Stimulated activated CD8-positive, alpha-beta memory T cell treated with anti-CD3 and anti-CD28 coated beads, Interleukin-15, amount 100 ng/mL, for 48 hours (primary cell): ENCODE measurements at regions not wholly inside any gene's neighbourhood (a gene's known extent, or its start where the extent isn't known, plus 50 kb on each side); places are given as distances from the start of the nearest gene placed in this dataset.
"Not testable (repeated sequence)": the region's sequence is repeated elsewhere in the genome, so short reads cannot be mapped to it uniquely, and the experiment has no call there.

Experiments used
- DNase-seq, 2 donors: peaks; one replicate each; pipeline ENCODE4 v3.0.0-alpha.2; 2020; ENCODE audit warnings: low read depth in 2 of 2

DNA sequence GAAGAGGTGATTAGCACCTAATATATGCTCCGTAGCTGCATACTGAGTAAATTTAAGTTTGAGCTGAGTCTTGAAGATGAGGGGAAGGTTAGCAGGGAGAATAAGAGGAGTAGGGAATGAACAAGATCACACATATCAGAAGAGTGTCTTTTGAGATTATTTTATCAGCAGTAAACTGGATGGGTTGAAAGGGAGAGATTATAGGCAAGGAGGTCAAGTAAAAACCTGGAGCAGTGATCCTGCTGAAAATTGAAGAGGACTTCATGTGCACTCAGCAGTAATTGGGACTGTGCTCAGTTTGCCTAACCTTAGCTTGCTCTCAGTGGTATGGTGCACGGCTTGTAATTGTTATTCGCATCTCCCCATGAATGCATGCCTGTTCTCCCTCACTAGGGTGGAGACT is 79.5 kb upstream of the PICALM start:
- no peak for DNase-seq

DNA sequence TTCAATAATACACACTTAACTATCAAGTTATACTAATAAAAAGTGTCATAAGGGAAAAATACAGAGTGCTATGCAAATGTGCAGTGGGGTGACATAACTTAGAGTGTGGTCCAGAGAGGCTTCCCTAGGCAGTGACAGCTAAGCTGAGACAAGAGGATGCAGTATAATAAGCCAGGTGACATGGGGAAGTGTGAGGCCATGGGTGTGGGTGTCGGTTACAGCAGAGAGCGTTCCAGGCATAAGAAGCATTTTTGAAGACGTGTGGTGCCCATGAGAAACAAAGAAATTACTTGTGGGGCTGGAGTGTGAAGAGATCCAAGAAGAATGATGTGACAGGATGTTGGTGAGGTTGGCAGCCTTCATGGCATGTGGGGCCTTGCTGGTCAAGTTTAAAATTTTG is 78.1 kb upstream of the PICALM start:
- DNase-seq, result no peak

DNA sequence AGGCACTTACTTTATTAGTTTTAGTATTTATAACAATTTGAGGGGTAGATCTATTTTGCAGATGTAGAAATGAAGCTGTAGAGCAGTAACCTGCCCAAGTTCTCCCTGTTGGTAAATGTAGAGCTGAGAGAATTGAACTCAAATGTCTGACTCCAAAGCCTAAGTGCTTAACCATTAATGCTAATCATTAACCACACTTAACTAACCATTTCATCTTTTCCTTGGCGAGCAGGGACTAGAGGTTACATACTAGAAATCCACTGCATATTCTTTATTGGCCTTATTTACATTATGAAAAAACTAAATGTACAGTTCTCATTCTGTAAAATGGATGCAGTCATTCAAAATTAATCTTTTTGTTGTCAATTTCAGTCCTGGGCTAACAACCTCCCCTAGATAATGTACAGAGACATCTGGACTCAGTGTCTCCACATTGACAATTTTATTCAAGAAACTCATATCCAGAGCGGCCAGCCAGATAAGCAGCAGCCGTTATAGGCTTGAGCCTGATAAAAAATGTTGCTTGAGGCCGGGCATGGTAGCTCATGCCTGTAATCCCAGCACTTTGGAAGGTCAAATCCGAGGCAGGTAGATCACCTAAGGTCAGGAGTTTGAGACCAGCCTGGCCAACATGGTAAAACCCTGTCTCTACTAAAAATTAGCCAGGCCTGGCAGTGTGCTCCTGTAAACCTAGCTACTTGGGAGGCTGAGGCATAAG is 76.7 kb upstream of the PICALM start:
- no peak for DNase-seq

DNA sequence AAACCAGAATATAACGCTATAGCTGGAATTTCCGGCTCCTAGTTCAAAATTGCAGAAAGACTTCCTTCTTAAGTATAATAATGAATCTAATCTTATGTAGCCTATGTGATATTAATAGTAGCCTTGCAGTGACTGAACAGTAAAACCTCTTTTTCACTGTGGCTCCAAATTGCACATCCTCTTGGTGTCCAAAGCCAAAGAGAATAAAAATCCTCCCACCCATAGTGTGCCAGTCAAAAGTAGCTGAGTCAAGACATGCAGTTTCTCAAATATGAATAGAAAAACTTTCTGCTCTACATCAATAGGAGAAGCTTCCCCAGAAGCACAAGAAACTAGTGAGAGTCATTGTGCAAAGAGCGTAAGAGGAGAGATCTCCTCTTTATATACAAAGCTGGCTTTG is 76.0 kb upstream of the PICALM start:
- no peak for DNase-seq

DNA sequence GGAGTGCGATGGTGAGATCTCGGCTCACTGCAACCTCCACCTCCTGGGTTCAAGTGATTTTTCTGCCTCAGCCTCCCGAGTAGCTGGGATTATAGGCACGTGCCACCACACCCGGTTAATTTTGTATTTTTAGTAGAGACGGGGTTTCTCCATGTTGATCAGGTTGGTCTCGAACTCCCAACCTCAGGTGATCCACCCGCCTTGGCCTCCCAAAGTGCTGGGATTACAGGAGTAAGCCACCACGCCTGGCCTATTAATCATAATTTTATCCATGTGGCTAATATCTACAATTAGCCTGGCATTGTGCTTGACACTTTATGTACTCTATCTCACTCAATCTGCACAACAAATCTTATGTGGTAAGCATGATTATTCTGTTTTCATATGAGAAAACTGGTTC is 75.2 kb upstream of the PICALM start:
- not testable (repeated sequence) for DNase-seq

DNA sequence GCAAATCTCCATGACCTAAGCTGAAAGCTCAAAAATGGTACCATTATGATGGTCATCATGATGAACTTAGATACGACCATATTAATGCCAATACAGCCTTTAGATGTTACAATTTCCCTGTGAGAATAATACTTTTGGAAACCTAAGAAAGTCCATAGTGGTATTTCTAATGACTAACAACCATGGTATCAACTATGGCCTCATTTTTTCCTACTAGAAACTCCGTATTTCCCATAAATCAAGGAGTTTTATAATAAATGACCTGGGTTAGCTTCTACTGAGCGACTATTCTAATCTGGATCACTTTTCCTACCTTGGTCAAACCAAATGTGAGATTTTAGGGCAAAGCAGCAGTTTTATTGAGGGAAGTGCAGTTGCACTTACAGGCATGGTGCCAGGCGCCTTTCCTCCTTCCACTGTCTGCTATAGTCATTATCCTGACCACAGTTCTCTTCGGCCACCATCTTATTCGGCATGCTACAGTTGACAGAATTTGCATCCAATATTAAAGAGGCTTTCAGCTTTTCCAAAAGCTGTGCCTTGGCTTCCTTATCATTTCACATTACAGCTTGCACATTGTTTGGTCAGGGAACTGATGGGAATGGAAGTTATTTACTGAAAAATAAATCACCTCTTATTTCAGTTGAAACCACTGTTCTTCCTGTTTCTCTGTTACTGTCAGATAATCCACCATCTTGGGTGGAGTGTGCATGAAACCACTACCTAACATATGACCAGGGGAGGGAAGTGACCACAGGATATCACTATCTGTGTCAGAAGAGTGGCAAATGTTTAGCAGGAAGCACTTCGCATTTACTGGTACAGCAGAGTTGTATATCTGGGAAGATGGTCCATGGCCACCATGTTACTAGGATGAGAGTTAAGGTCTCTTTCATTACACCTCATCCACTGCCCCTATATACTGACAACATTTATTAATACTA is 74.5 kb upstream of the PICALM start:
- no peak for DNase-seq

DNA sequence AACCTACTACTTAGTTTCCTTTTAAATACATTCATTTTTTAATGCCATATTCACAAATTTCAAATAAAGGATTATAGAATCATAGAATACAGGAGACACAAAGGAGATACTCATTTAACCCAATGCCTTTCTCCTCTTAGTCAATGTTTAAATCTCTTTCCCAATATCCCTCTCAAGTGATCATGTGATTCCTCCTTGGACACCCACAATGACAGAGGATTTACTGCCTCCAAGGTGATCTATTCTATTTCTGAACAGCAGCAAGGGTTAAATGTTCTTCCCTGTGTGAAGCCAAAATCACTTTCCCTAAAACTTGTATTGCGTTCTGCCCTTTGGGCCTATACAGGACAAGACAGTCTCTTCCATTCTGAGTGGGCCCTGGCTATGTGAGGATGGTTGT is 73.3 kb upstream of the PICALM start:
- DNase-seq, result no peak

DNA sequence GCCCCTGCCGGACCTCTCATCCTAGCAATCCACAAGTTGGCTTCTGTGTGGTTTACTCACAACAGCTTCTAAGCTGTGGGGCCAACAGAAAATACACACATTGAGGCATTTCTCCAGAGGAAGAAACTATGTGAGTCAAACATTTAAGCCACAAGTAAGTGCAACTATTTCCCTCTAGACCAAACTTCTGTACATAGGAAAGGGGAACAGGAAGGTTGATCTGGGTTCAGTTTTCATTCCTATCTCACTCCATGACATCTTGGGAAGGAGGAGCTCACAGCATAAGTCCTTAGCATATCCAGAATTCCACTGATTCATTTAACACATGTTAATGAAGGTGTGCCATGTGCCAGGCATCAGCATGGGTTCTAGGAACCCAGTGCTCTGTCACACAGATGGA is 72.8 kb upstream of the PICALM start:
- no peak for DNase-seq

DNA sequence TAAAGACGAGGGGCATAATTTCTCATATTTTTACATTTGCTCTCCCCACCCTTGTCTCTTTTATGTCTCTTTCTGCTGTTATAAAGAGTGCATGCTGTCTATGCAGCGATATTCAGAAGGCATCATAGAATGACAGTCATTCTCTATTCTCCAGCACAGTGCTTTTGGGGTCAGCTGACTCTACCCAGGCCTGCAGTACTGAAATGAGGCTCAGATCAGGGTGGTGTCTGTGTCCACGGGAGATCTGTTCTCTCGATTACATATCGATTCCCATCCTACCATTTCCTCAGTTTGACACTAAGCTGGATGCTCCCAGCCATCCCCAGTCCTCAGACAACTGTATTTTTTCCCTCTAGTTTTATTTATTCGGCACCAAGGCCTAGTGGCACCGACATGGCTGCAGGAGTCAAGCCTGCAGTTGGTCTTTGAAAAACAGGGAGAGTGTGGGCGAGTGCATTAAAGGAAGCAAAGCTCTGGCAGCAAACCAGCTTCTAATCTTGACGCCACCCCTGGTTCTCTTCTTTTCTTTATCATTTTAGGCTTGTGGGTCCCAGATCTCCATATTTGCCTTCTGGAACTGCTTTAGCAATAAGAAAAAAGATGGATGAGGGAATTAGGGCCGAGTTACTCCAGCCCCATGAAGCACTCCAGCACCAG is 71.6 kb upstream of the PICALM start:
- DNase-seq, result no peak

DNA sequence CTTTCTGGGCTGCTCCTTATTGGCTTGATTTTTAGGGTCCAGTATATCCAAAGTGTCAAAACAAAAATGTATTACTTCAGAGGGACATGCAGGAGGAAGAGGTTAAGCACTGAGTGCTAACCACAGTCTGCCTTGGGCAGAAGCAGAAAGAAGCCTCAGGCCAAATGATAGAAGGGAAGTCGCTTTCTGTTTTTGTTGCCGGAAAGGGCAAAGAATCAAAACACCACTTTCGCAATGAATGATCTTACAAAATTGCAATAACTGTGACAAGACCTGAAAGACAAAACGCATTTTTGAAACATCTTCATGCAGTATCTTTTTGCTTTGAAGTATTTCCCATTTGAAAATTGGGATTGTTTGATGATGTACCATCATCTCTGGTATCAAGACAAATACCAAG is 70.1 kb upstream of the PICALM start:
- DNase-seq, result no peak

DNA sequence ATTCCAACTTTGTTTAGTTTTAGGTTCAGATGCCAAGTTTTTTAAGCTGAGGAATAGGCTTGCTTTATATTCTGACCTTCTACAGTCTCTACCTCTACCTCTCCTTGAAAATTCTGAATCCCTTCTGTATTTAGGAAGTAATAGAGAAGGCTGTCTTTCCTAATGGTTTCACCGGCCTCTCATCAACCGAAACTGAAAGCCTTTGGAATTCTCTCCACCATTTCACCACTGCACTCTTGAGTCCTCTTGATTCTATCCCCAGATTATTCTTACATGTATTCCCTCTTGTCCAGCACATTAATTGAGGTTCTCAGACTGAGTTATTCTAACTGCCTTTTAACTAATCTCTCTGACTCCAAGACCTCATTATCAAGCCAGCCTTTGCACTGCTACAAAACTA is 67.7 kb upstream of the PICALM start:
- no peak for DNase-seq

DNA sequence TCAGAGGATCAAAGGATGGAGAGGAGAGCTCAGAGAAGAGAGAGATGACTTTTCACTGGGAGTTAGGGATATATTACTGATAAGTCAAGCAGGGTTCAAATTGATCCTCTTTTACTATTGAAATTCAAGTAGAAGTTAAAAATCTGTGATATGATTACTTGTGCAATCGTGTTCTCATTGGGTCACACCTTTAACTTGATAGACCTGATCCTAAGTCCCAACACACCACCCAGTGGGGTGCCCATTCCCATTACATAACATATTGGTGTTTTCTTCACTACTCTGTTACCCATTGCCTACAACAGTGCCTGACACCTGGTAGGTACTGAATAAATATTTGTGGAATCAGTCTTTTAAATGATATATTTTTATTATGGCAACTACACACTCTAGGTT is 66.4 kb upstream of the PICALM start:
- DNase-seq, result no peak

DNA sequence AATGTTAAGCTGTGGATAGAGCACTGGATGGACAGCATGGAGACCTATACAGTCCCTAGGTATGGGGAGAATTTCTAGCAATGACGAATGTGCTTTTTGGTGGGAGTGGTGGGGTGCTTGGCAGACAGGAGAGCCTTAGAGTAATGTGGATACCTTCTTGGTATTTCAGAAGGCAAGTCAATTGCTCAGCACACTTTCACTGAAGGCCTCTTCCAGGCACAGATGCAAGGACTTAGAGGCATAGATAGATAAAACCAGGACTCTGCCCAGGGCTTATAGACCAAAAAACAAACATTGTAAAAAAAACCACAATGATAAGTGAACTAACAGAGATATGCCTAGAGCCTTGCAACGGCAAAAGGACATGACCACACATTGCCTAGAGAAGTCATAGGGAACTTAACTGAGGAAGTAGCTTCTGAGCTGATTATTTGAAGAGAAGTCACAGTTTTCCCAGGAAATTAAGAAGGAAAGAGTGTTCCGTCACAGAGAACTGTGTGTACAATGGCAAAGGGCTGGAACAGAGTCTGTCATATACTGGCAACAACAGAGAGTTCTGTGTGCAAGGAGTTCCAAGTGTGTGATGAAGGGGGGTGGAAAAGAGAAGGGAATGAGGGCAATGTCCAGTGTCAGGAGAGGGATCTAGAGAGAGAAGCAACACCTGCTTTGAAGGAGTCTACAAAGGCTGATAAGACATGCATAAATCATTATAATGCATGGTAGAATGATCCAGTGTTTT is 65.9 kb upstream of the PICALM start:
- DNase-seq, result no peak

DNA sequence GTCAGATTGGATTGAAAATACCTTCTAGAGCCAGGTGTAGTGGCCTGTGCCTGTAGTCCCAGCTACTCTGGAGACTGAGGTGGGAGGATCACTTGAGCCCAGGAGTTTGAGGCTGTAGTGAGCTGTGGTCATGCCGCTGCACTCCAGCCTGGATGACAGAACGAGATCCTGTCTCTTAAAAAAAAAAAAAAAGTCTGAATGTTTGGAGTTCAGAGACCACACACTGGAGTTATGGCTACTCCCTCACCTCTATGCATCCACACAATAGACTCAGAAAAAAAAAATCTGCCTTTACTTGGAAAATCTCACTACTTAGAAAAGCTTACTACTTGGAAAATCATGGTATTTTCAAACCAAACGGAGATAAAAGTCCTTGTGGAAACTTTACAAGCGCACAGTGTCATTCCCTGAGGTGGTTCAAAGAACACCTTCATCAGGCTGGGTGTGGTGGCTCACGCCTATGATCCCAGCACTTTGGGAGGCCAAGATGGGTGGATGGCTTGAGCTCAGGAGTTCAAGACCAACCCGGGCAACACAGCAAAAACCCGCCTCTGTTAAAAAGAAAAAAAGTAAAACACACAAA is 63.9 kb upstream of the PICALM start:
- DNase-seq, result no peak

DNA sequence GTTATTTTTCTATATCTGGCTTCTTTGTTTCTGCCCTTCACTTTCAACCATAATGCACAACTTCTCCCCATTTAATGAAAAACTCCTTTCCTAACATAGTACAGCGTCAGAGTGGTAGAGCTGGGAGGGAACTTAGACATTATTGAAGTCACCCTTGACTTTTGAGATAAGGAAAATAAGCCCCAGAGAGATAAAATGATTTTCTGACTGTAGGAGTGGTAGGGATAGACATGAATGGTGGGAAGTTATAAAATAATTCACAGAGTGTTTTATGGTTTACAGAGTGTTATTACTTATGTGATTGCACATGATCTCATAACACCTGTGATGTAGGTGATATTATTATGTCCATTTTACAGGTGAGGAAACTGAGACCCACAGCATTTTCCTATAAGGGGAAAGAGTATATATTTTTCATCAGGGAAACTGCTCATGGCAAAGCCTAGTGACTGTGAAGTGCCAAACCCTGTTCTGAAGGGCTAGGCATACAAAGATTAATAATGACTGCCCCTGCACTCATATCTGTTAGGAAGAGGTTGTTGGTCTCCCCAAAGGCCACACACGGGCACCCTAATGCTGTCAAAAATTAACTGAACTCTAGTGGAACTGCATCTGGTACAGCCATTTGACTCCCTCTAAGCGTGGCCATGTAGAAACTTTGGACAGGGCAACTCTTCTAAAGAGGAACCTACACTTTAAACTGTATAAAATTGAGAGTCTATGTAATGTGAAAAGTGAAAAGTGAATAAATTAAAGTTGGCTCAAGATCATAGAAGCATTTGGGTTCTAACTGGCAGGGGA is 61.1 kb upstream of the PICALM start:
- no peak for DNase-seq

DNA sequence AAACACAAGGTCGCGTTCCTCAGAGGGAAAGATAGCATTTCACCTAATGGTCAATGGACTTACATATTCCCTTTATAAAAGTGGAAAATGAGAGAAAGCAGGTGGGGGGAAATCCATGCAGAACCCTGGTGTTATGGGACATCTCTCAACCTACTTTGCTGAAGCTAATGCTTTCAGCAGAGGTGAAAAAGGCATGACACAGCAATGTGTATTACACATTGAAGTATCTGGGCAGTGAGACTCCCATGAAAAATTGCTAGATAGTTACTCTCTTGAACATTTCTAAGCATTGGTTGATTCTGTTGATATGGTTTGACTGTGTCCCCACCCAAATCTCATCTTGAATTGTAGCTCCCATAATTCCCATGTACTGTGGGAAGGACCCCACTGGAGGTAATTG is 60.0 kb upstream of the PICALM start:
- DNase-seq, result no peak

DNA sequence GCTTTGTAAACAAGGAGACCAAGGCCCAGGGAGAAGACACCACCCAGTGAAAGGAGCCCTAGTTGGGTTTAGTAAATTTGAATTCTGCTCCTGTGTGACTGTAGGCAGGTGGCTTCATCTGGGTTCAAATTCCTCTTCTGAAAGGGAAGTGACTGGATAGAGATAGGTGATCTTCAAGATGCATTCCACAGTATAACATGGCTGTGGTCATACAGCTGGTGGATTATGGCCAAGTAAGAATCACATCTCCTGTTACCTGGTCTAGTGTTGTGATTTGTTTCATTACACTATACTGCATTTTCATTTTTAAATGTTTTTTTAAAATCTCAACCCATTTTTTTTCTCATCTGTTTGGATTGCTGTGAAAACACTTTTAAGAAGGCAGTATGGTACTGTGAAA is 58.0 kb upstream of the PICALM start:
- no peak for DNase-seq

DNA sequence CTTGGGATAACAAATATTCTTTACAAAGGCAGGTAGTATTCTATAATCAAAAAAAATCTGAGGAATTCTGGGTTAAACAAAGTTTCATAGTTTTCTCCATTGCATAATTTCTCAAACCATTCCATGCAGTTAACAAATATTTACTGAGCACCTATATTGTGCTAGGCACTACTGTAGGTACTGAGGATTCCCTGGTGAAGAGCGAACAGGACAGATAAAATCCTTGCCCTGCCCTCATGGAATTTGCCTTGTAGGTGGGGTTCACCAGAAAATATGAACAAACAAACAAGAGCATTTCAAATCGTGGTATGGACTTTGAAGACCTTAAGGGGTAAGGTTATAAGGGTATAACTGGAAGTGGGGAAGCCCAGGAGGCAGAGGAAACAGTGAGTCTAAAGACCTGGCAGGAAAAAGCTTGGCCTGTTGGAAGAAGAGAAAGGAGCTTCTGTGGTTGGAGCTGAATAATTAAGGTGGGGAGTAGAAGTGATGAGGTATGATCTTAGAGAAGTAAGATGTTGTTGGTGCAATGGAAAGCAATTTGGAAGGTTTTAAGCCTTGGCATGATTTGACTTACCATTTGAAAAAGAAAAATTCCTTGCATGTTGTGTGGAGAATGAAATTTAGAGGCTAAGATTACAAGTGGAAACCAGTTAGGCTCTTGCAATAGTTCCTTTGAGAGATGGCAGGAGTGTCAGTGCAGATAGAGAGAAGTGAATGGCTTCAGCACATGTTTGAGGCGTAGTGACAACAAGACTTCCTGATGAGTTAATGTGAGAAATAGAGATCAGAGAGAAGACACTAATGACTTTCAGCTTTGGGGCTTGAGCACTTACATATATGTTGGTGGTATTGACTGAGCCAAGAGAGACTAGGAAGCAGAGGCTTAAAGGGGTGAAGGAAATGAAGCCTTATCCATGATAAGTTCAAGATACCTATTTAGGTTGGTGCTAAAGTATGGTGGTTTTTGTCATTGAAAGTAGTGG is 55.7 kb upstream of the PICALM start:
- DNase-seq, result no peak

DNA sequence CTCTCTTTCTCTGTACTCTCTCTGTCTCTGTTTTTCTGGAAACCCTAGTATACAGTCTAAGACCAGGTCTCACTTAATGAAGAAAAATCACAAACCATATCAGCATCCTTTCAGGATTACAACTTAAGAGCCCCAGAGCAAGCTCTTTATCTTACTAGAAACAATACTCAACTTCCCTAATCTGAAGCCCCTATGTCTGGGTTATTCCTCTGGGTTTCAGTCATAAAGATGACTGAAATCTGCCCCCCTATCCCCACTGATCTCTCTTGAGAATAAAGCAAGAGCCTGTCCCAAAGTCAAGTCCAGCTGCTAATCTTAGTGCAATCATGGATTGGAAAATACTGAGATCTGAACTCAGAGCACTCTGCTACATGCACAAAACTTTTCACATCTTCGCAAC is 53.9 kb upstream of the PICALM start:
- DNase-seq, result no peak

DNA sequence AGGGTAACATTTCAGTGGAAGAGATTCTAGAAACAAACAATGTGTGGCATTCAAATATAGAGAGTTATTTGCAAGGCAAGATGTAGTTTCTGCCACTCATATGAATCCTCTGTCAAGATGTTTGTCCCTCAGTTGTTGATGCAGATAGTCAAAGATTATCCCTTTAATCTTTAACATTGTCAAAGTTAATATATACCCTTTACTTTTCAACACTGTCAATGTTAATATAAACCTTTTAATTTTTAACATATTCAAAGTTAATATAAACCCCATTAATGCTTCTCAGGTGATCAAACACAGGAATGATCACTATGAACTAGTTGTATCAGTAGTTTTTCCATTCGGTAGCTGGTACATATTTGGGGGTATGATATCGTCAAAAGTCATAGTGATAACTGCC is 51.9 kb upstream of the PICALM start:
- DNase-seq, result no peak
